Upper lobe of right lung (tissue), 1 donor: ENCODE measurements at regions not wholly inside any gene's neighbourhood (a gene's known extent, or its start where the extent isn't known, plus 50 kb on each side); places are given as distances from the start of the nearest gene placed in this dataset.
"Not testable (repeated sequence)": the region's sequence is repeated elsewhere in the genome, so short reads cannot be mapped to it uniquely, and the experiment has no call there.

Experiments
- ATAC-seq: fragments of 200-7000 bp; cut with Tn5 transposase; one replicate; pipeline ENCODE4 v1.9.1; 2020; ENCODE audit warnings: mild to moderate bottlenecking, moderate library complexity
- DNase-seq: peaks from one replicate; pipeline ENCODE4 v3.0.0-alpha.2; 2020
- H3K27ac ChIP-seq: fragments of 200-600 bp; one replicate; pipeline ENCODE4 v1.8.0; 2022
- H3K27me3 ChIP-seq: fragments of 200-600 bp; one replicate; pipeline ENCODE4 v1.8.0; 2022; ENCODE audit warnings: mild to moderate bottlenecking
- H3K36me3 ChIP-seq: fragments of 200-600 bp; one replicate; pipeline ENCODE4 v1.8.0; 2022
- H3K4me1 ChIP-seq: fragments of 200-600 bp; one replicate; pipeline ENCODE4 v1.8.0; 2022
- H3K4me3 ChIP-seq: fragments of 200-600 bp; one replicate; pipeline ENCODE4 v1.8.0; 2022; ENCODE audit warnings: mild to moderate bottlenecking
- H3K9me3 ChIP-seq: fragments of 200-600 bp; one replicate; pipeline ENCODE4 v1.8.0; 2022
- intact Hi-C: fragments of 100-400 bp; cut with DNase I; formaldehyde crosslinking; loops from one replicate; pipeline ENCODE4 v1.11.0; 2022
- TF ChIP-seq, protein P1 (sequence below): fragments of 200-600 bp; IDR thresholded peaks from one replicate; pipeline ENCODE4 v1.8.0; 2022; ENCODE audit warnings: antibody characterized with exemption
- donor health status: DM: no; HTN: yes; CAD: no; lungs with severe emphysema.

DNA sequence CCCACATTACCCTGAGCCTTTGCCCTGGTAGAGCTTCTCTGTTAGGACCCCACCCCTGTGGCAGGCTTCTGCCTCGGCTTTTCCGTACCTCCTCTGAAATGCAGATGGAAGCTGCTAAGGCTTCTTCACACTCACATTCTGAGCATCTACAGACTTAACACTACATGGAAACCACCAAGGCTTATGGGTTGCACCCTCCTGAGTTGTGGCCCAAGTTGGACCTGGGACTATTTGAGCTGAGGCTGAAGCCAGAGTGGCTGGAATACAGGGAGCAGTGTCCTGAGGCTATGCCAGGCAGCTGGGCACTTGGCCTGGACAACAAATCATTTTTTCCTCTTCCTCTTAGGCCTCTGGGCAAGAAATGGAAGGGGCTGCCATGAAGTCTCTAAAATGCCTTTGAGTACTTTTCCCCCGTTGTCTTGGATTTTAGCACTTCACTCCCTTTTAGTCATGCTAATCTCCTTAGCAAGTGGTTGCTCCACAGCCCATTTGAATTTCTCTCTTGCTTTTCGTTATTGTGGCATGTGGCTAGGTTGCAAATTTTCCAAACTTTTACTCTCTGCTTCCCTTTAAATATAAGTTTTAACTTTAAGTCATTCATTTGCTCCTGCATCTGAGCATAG lies 114.8 kb upstream of the FIBIN start:
- ATAC-seq (no peak), DNase-seq (no peak)
- Histone ChIP-seq H3K27me3 (no peaks in the 10 kb centered on the region), H3K4me3 (no peak overlapping the region), H3K36me3 (no peaks in the 10 kb centered on the region), H3K4me1 (no peaks in the 10 kb centered on the region), H3K27ac (no peak overlapping the region), H3K9me3 (peaks cover 6% of the 10 kb centered on the region)
- intact Hi-C loops, result no loop called here
- TF ChIP-seq, protein P1, sequence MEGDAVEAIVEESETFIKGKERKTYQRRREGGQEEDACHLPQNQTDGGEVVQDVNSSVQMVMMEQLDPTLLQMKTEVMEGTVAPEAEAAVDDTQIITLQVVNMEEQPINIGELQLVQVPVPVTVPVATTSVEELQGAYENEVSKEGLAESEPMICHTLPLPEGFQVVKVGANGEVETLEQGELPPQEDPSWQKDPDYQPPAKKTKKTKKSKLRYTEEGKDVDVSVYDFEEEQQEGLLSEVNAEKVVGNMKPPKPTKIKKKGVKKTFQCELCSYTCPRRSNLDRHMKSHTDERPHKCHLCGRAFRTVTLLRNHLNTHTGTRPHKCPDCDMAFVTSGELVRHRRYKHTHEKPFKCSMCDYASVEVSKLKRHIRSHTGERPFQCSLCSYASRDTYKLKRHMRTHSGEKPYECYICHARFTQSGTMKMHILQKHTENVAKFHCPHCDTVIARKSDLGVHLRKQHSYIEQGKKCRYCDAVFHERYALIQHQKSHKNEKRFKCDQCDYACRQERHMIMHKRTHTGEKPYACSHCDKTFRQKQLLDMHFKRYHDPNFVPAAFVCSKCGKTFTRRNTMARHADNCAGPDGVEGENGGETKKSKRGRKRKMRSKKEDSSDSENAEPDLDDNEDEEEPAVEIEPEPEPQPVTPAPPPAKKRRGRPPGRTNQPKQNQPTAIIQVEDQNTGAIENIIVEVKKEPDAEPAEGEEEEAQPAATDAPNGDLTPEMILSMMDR, result no peak

DNA sequence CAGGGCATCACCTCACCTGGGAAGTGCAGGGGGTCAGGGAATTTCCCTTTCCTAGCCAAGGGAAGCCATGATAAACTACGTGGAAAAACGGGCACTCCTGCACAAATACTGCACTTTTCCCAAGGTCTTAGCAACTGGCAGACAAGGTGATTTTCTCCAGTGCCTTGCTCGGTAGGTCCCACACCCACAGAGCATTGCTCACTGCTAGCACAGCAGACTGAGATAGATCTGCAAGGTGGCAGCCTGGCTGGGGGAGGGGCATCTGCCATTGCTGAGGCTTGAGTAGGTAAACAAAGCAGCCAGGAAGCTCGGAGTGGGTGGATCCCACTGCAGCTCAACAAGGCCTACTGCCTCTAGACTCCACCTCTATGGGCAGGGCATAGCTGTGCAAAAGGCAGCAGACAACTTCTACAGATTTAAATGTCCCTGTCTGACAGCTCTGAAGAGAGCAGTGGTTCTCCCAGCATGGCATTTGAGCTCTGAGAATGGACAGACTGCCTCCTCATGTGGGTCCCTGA lies 111.5 kb upstream of the FIBIN start:
- H3K27me3 ChIP-seq, H3K27ac ChIP-seq, DNase-seq, H3K4me3 ChIP-seq, H3K4me1 ChIP-seq, ATAC-seq, H3K9me3 ChIP-seq, intact Hi-C loops, H3K36me3 ChIP-seq: not testable (repeated sequence)

DNA sequence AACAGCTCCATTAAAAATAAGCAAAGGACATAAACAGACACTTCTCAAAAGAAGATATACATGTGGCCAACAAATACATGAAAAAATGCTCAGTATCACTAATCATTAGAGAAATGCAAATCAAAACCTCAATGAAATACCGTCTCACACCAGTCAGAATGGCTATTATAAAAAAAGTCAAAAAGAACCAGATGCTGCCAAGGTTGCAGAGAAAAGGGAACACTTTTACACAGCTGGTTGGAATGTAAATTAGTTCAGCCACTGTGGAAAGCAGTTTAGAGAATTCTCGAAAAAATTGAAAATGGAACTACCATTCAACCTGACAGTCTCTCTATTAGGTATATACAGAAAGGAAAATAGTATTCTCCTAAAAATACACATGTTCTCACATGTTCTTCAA lies 102.4 kb upstream of the FIBIN start:
- Histone ChIP-seq H3K4me3 (no peak overlapping the region), H3K36me3 (no peaks in the 10 kb centered on the region), H3K9me3 (no peaks in the 10 kb centered on the region), H3K27ac (no peak overlapping the region), H3K27me3 (no peaks in the 10 kb centered on the region), H3K4me1 (no peaks in the 10 kb centered on the region)
- intact Hi-C loops, result no loop called here
- ATAC-seq (no peak), DNase-seq (no peak)
- TF ChIP-seq, protein P1, result no peak

DNA sequence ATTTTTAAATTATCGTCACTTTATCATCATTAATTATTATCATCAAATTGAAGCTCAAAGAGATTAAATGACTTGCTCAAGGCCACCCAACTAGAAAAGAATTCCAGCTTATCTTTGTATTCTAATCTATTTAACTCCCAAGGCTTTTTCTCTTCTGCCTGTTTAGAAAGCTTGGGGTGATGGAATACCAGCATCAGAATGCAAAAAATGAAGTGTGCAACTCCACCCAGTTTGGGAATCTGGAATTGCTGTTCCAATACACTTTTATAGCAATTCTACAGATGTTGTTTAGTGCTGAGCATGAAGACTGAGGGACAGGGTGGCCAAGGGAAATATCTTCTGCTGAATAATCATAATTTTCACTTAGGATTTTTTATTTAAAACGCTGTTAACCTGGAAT lies 97.2 kb upstream of the FIBIN start:
- no peak for DNase-seq

DNA sequence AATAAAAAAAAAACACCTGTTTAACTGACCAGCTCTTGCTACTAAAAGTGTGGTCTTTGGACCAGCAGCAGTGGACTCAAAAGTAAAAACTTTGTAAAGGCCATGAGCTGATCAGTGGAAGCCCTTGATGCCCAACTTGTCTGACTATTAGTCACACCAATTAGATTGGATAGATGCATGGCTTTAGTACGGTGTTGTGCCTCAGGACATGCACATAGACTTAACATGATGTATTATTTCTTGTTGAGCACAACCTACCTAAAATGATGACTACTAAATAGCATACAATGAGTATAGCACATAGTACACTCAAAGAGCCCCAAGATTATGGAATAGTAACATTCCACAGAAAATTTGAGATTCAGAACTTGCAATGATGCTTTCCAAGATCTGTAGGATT lies 95.1 kb upstream of the FIBIN start:
- Histone ChIP-seq H3K9me3 (no peaks in the 10 kb centered on the region), H3K27me3 (no peaks in the 10 kb centered on the region), H3K36me3 (no peaks in the 10 kb centered on the region), H3K27ac (no peak overlapping the region), H3K4me3 (no peak overlapping the region), H3K4me1 (no peaks in the 10 kb centered on the region)
- TF ChIP-seq, protein P1, result no peak
- ATAC-seq (no peak), DNase-seq (no peak)
- intact Hi-C loops, result no loop called here

More for the DNA sequence above, 97.2 kb upstream of the FIBIN start:
- ATAC-seq, result no peak
- H3K27ac ChIP-seq, result no peak overlapping the region
- H3K4me1 ChIP-seq, result no peaks in the 10 kb centered on the region
- intact Hi-C loops, result no loop called here
- no peaks in the 10 kb centered on the region for H3K9me3 ChIP-seq
- H3K27me3 ChIP-seq, result no peaks in the 10 kb centered on the region
- TF ChIP-seq, protein P1, result no peak
- no peak overlapping the region for H3K4me3 ChIP-seq
- H3K36me3 ChIP-seq, result no peaks in the 10 kb centered on the region

DNA sequence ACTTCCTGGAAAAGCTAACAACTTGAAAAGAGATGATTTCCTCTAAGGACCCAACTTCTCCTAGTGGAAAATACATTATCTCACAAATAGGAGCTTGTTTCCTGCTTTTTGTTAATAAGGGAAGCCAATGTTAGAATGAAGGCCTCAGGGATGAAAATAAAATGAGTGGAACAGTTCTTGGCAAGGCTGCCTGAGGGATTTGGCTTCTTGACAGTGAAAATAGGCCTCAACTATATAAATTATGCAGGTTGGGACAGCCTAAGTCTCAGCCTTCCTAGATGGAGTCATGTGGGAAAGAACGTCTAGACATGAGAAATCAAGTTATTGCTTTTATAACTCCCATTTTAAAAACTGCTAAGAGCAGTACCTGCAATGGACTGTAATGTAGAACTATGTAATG lies 92.8 kb upstream of the FIBIN start:
- Histone ChIP-seq H3K4me1 (no peaks in the 10 kb centered on the region), H3K4me3 (no peak overlapping the region), H3K9me3 (no peaks in the 10 kb centered on the region), H3K36me3 (no peaks in the 10 kb centered on the region), H3K27me3 (no peaks in the 10 kb centered on the region), H3K27ac (no peak overlapping the region)
- no peak for DNase-seq
- TF ChIP-seq, protein P1, result no peak
- intact Hi-C loops, result no loop called here
- no peak for ATAC-seq
